ENCODE measurements at regions not wholly inside any gene's neighbourhood (a gene's known extent, or its start where the extent isn't known, plus 50 kb on each side); places are given as distances from the start of the nearest gene placed in this dataset.

DNA sequence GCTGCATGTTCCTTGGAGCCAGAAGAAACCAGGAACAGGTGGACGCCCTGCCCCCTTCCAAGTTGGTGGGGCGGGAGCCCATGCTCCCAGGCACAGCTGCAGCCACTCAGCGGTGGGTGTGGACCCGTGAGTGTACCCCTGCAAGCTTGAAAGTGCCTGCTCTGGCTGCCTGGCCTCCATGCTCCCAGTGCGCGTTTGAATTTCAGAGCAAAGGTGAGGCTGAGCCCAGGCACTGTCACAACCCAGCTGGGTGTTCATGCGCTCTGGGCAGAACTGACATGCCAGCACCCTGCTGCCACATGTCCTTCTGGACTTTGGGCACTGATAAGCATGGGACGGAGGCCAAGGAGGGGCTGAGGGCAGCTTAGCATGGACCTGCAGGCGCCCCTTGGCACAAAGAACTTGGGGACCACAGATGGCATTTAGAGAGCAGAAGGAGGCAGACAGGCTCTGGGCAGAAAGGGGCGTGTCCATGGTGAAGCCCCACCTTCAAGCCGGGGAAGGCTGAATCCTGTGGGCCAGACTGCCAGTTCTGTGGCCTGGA, 402.0 kb upstream of the NRG3 start:
- H3K79me2 ChIP-seq (ENCODE audit: control insufficient read depth, insufficient read depth, low read length) = no peaks in the 10 kb centered on the region
- H3K4me3 ChIP-seq (ENCODE audit: control extremely low read depth in 1 of 5, extremely low read depth in 1 of 5, insufficient read depth in 1 of 5, low read depth in 2 of 5, low read length in 4 of 5) = no peak overlapping the region
- H3K27ac Mint-ChIP-seq = no peak overlapping the region
- ChIA-PET CTCF (no interaction called here), POLR2A (no interaction called here)
- 89% methylated on average over 11 of the region's 11 CpGs for WGBS (ENCODE audit: insufficient coverage)
- intact Hi-C loops (cut with micrococcal nuclease) = no loop called here
- no peak overlapping the region for H3K9ac ChIP-seq (ENCODE audit: low read length)
- no peak overlapping the region for H2AFZ ChIP-seq (ENCODE audit: insufficient read depth, low read depth, low read length, poor library complexity, severe bottlenecking)
- no peaks in the 10 kb centered on the region for H3K27me3 Mint-ChIP-seq
- no peaks in the 10 kb centered on the region for H3K4me1 Mint-ChIP-seq
- H3K4me2 ChIP-seq (replicated peaks; ENCODE audit: low read depth, low read length, poor library complexity, severe bottlenecking) = no peak overlapping the region
- no peak for DNase-seq
- H4K20me1 ChIP-seq (ENCODE audit: control insufficient read depth, insufficient read depth, low read length, poor library complexity, severe bottlenecking) = no peaks in the 10 kb centered on the region
- TF ChIP-seq EZH2 (IDR thresholded peaks at IDR 0.05; ENCODE audit: borderline replicate concordance, insufficient read depth, low read depth, low read length, poor library complexity, severe bottlenecking) (no peak), CTCF (IDR thresholded peaks at IDR 0.05) (no peak)
- no peak overlapping the region for H3K27ac ChIP-seq (ENCODE audit: low read length in 2 of 2)
- H3K27me3 ChIP-seq (replicated peaks in 1 of 4; ENCODE audit: control extremely low read depth in 1 of 4, control insufficient read depth in 3 of 4, insufficient read depth in 4 of 4, low read length in 3 of 4) = no peaks in the 10 kb centered on the region
- no peaks in the 10 kb centered on the region for H3K36me3 ChIP-seq (replicated peaks in 1 of 2; ENCODE audit: control extremely low read depth in 1 of 2, control insufficient read depth in 1 of 2, extremely low read depth in 1 of 2, insufficient read depth in 2 of 2, low read length in 1 of 2)
- no peak for ATAC-seq (ENCODE audit: low read depth)
- no peak overlapping the region for H3K4me3 Mint-ChIP-seq
- peaks cover 6% of the 10 kb centered on the region for H3K9me3 Mint-ChIP-seq (ENCODE audit: insufficient read depth)
- no peaks in the 10 kb centered on the region for H3K4me1 ChIP-seq (ENCODE audit: control insufficient read depth in 2 of 2, insufficient read depth in 2 of 2, low read length in 2 of 2)
- peaks cover 0 to 18% (median 0%) of the 10 kb centered on the region in 3 donors for H3K9me3 ChIP-seq (ENCODE audit: control extremely low read depth in 1 of 3, control insufficient read depth in 2 of 3, insufficient read depth in 1 of 3, low read length in 2 of 3)

DNA sequence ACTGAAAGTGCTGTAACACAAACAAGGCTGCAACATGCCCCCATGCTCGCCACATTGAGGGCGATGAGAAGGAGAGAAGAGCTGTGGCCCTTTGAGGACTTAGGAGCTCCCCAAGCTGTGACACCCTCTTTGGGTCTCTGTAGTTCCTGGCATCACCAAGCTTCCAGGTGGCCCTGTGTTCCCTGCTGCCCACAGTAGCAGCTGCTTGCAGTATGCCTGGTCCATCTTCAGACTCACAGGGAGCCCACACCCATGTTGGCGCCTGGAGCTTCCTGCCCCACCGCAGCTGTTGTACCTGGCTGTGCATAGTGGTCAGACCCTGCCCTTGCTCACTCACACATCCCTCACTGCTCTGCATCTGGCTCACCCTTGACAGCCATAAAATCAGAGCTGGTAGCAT, 401.2 kb upstream of the NRG3 start:
- Histone ChIP-seq H3K4me1 (ENCODE audit: control insufficient read depth in 2 of 2, insufficient read depth in 2 of 2, low read length in 2 of 2) (no peaks in the 10 kb centered on the region), H4K20me1 (ENCODE audit: control insufficient read depth, insufficient read depth, low read length, poor library complexity, severe bottlenecking) (no peaks in the 10 kb centered on the region), H2AFZ (ENCODE audit: insufficient read depth, low read depth, low read length, poor library complexity, severe bottlenecking) (no peak overlapping the region), H3K9ac (ENCODE audit: low read length) (no peak overlapping the region), H3K27me3 (replicated peaks in 1 of 4; ENCODE audit: control extremely low read depth in 1 of 4, control insufficient read depth in 3 of 4, insufficient read depth in 4 of 4, low read length in 3 of 4) (no peaks in the 10 kb centered on the region), H3K79me2 (ENCODE audit: control insufficient read depth, insufficient read depth, low read length) (no peaks in the 10 kb centered on the region), H3K9me3 (ENCODE audit: control extremely low read depth in 1 of 3, control insufficient read depth in 2 of 3, insufficient read depth in 1 of 3, low read length in 2 of 3) (peaks cover 0 to 18% (median 0%) of the 10 kb centered on the region in 3 donors), H3K36me3 (replicated peaks in 1 of 2; ENCODE audit: control extremely low read depth in 1 of 2, control insufficient read depth in 1 of 2, extremely low read depth in 1 of 2, insufficient read depth in 2 of 2, low read length in 1 of 2) (no peaks in the 10 kb centered on the region), H3K4me2 (replicated peaks; ENCODE audit: low read depth, low read length, poor library complexity, severe bottlenecking) (no peak overlapping the region), H3K27ac (ENCODE audit: low read length in 2 of 2) (no peak overlapping the region), H3K4me3 (ENCODE audit: control extremely low read depth in 1 of 5, extremely low read depth in 1 of 5, insufficient read depth in 1 of 5, low read depth in 2 of 5, low read length in 4 of 5) (no peak overlapping the region)
- ATAC-seq (ENCODE audit: low read depth) (no peak), DNase-seq (no peak)
- Mint-ChIP-seq H3K9me3 (ENCODE audit: insufficient read depth) (peaks cover 5% of the 10 kb centered on the region), H3K4me3 (no peak overlapping the region), H3K27ac (no peak overlapping the region), H3K27me3 (no peaks in the 10 kb centered on the region), H3K4me1 (no peaks in the 10 kb centered on the region)
- CTCF ChIA-PET = no interaction called here
- POLR2A ChIA-PET = no interaction called here
- intact Hi-C loops (cut with micrococcal nuclease) = no loop called here
- no peak for TF ChIP-seq CTCF (IDR thresholded peaks at IDR 0.05)
- no peak for TF ChIP-seq EZH2 (IDR thresholded peaks at IDR 0.05; ENCODE audit: borderline replicate concordance, insufficient read depth, low read depth, low read length, poor library complexity, severe bottlenecking)
- 100% methylated on average over 4 of the region's 4 CpGs for WGBS (ENCODE audit: insufficient coverage)

All from B cell (primary cell).